ENCODE measurements at regions not wholly inside any gene's neighbourhood (a gene's known extent, or its start where the extent isn't known, plus 50 kb on each side); places are given as distances from the start of the nearest gene placed in this dataset.

- Histone ChIP-seq H3K27ac (no peak overlapping the region), H3K9me3 (replicated peaks in 1 of 3) (no peaks in the 10 kb centered on the region), H3K27me3 (no peaks in the 10 kb centered on the region), H3K4me3 (no peak overlapping the region), H3K4me1 (replicated peaks in 1 of 2) (no peaks in the 10 kb centered on the region), H3K36me3 (replicated peaks in 1 of 2) (no peaks in the 10 kb centered on the region)
- intact Hi-C loops (cut with DNase I): no loop called here
- DNase-seq: no peak
- TF ChIP-seq POLR2A (IDR thresholded peaks at IDR 0.05): no peak
- no peak for TF ChIP-seq CTCF (IDR thresholded peaks at IDR 0.05)
- WGBS, 4 donors: 36 to 62% (median 53%) methylated on average over 2 of the region's 2 CpGs
These were observed 584.9 kb downstream of the MAT2B start for GRCh38 chr5:164090358-164090757.

- WGBS, 4 donors: 66 to 72% (median 69%) methylated on average over 2 of the region's 2 CpGs
- H3K4me3 ChIP-seq: no peak overlapping the region
- no peaks in the 10 kb centered on the region for H3K36me3 ChIP-seq (replicated peaks in 1 of 2)
- intact Hi-C loops (cut with DNase I): no loop called here
- H3K9me3 ChIP-seq (replicated peaks in 1 of 3): no peaks in the 10 kb centered on the region
- no peaks in the 10 kb centered on the region for H3K4me1 ChIP-seq (replicated peaks in 1 of 2)
- no peaks in the 10 kb centered on the region for H3K27me3 ChIP-seq
- DNase-seq: no peak
- TF ChIP-seq POLR2A (IDR thresholded peaks at IDR 0.05): no peak
- no peak for TF ChIP-seq CTCF (IDR thresholded peaks at IDR 0.05)
- H3K27ac ChIP-seq: no peak overlapping the region
These were observed 586.4 kb downstream of the MAT2B start for GRCh38 chr5:164091836-164092235.

- Histone ChIP-seq H3K9me3 (replicated peaks in 1 of 3) (no peaks in the 10 kb centered on the region), H3K36me3 (replicated peaks in 1 of 2) (no peaks in the 10 kb centered on the region), H3K27me3 (no peaks in the 10 kb centered on the region), H3K4me1 (replicated peaks in 1 of 2) (no peaks in the 10 kb centered on the region), H3K4me3 (no peak overlapping the region), H3K27ac (no peak overlapping the region)
- WGBS, 4 donors: 35 to 45% (median 39%) methylated on average over 3 of the region's 3 CpGs
- intact Hi-C loops (cut with DNase I): no loop called here
- TF ChIP-seq POLR2A (IDR thresholded peaks at IDR 0.05): no peak
- TF ChIP-seq CTCF (IDR thresholded peaks at IDR 0.05): no peak
- no peak for DNase-seq
These were observed 588.9 kb downstream of the MAT2B start for GRCh38 chr5:164094291-164094690.

GRCh38 chr5:164097749-164098148 lies 592.3 kb downstream of the MAT2B start:
- Histone ChIP-seq H3K27ac (no peak overlapping the region), H3K27me3 (no peaks in the 10 kb centered on the region), H3K9me3 (replicated peaks in 1 of 3) (no peaks in the 10 kb centered on the region), H3K4me1 (replicated peaks in 1 of 2) (no peaks in the 10 kb centered on the region), H3K36me3 (replicated peaks in 1 of 2) (no peaks in the 10 kb centered on the region), H3K4me3 (no peak overlapping the region)
- WGBS, 4 donors: 41 to 63% (median 53%) methylated on average over 4 of the region's 4 CpGs
- intact Hi-C loops (cut with DNase I): no loop called here
- TF ChIP-seq POLR2A (IDR thresholded peaks at IDR 0.05) (no peak), CTCF (IDR thresholded peaks at IDR 0.05) (no peak)
- no peak for DNase-seq
